ENCODE measurements at regions not wholly inside any gene's neighbourhood (a gene's known extent, or its start where the extent isn't known, plus 50 kb on each side); places are given as distances from the start of the nearest gene placed in this dataset.

DNA sequence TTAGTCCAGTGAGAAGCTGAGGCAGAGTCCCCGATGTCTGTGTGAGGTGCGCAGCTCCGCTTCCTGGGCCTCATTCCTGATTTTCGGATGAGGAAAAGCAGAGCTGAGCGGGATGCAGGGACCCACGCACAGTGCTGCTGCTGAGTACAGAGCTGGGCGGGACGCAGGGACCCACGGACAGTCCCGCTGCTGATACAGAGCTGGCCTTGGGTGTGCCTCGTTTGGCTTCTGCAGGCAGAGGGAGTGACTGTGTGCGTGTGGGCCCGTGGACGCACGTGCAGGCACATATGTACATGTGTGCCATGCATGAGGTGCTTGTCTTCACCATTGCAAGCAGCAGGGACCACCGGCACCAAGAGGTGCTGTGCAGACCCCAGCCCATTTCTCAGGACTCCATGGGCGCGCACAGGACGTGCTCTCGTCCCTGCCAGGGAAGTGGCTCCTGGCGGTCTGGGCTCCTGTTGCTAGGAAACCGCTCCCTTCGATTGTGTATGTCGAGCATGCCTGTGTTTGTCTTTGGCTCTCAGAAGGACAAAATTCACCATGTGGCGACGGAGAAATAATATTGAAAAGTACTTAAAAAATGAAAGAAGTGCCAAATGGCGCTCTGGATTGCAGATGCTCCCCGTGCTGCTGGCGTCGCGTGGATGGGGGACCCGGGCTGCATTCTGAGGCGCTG lies 303.8 kb upstream of the MKI67 start:
- DNase-seq: no peak

DNA sequence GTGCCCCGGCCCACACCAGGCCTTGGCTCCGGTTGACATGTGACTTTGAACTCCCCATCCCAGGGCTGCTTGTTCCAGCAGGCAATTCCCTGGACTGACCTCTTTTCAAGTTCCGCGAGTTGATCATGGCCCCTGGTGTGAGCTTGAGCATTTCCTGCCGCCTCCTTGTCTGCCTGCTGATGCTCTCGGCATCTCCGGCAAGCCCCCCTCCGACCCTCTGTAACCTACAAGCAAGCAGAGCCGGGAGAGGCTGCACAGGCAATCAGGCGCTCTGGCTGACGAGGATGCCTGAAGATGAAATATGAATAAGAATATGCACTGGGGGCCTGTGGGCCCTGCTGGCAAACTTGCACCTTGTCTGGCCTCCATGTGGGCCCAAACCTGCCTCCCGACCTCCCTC lies 304.9 kb upstream of the MKI67 start:
- DNase-seq: no peak

DNA sequence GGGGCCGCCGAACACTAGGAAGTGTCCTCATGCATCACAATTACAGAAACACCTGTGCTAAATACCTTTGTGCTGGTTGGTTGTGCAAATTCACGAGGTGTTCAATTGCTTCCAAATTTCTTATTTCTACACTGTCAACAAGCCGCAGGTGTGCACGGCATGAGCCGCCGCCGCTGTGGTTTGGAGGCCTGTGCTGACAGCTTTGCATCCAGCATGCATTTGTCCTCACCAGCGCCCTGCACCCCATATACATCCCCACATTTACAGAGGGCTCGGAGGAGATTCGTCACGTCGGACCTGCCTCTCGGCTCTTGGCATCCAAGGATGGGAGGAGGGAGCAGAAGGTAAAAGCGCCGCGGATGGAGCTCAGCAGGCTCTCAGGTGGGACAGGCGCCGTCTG lies 305.3 kb upstream of the MKI67 start:
- DNase-seq: no peak

DNA sequence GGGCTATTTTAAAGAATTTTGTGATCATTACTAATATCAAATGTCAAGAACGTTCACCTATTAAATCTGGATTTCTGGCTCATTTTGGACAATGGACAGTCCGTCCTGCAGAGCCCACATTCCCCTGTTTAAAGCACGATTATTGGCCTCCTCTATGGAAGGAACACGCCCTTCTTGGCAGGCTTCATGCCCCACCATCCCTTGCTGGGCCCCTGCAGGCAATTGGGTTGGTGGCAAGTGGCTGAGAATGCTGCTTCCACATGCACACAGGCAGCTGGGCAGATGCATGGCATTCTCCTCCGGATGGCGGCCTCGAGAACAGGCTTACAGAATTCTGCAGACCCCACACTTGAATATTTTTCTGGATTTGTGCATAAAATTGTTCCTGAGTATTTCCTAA lies 305.8 kb upstream of the MKI67 start:
- DNase-seq: no peak

DNA sequence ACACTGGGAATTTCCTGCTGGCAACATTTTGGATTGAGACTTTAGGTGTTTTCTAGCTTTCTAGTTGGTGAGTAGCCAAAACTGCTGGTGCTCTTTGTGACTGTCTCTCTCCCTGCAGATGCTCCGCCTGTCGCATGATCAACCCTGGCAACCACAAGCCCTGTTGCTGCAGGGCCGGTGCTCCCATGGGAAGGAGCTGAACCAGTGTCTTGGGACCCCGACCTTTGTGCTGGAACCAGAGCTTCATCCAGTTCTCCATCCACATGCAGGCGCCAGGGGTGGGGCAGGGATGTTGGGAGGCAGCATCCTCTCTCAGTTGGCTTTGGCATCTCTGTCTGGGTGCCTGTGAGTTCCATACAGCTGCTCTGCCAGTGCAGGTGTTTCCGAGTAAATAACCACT lies 306.2 kb upstream of the MKI67 start:
- no peak for DNase-seq

DNA sequence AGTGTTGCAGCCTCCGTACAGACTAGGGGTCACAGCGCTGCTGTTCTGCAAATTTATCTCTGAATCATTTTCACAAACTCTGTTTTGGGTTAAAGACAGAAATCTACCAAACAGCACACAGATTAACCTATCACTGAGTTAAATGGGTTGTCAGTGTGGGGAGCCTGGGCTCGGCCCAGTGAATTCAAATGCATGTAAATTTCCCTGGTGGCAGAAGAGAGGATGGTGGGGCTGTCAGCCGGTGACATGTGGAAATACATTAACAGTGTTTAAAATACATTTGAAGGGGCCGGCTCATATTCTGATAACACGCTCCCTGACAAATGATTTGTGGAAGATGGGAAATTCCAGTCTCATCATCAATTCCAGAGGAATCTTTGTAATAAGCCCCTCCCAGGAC lies 309.6 kb upstream of the MKI67 start:
- no peak for DNase-seq

DNA sequence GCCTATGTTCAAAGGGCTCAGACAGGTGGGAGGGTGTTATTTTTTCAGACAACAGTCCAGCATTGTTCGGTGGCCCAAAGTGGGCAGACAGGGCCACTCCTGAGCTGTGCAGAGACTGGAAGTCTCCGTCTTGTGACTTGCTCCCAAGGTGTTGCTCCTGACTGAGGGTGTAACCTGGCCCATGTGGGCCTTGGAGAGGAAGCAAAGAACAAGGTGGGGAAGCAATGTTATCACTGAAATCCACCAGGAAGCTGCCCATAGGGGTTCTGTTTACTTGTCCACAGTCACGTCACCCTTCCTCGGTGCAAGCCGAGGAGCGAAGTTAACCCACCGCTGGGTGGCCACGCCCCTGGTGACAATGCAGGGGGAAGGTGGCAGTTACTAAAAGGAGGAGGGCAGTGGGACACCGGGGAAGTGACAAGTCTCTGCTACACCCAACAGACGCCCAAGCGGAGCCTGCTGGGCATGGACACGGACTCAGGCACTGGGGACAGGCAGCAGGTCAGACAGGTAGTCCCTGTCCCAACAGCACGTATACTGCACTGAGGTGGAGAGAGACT lies 311.6 kb upstream of the MKI67 start:
- no peak for DNase-seq

DNA sequence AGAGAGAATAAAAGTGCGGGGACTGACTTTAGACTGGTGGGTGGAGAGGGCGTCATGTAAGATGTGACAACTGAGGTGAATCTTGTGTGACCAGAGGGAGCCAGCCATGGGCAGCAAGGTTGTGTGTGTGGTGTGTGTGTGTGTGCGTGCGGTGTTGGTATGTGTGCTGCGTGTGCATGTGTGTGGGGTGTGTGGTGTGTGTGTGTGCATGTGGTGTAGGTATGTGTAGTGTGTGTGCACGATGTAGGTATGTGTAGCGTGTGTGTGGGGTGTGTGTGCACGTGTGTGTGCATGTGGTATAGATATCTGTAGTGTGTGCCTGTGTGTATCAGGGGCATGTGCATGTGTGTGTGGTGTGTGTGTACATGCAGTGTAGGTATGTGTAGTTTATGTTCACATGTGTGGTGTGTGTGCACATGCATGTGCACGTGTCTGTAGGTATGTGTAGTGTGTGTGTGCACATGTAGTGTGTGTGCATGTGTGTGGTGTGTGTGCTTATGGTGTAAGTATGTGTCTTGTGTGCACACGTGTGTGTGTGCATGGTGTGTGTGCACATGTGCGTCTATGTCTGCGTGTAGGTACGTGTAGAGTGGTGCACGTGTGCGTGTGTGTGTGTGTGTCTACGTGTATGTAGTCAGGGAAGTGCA lies 312.3 kb upstream of the MKI67 start:
- DNase-seq: no peak

DNA sequence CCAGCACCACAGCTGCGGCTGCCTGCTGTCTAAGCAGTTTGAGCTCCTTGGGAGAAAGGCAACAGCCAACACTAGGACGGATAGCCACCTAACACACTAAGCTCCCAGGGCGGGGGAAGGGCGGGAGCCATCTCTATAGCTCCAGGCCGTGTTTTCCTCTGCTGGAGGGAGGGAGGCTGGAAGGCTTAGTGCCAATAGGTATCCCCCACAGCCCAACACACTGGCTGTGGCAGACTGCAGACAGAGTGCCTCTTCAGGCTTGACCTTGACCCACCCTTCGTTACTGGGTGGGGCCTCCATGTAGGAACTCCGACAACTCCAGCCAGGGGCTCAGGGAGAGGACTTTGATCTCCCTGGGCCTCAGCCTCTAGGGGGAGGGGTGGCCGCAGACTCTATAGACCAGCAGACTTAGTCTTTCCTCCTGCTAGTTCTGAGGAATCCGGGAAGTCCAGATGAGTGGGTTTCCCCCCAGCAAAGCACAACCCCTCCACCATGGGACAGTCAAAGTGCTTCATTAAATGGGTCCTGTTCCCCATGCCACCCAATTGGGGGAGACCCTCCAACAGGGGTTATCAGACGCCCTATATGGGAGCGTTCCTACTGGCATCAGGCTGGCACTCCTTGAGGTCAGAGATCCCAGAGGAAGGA lies 314.4 kb upstream of the MKI67 start:
- DNase-seq: no peak

DNA sequence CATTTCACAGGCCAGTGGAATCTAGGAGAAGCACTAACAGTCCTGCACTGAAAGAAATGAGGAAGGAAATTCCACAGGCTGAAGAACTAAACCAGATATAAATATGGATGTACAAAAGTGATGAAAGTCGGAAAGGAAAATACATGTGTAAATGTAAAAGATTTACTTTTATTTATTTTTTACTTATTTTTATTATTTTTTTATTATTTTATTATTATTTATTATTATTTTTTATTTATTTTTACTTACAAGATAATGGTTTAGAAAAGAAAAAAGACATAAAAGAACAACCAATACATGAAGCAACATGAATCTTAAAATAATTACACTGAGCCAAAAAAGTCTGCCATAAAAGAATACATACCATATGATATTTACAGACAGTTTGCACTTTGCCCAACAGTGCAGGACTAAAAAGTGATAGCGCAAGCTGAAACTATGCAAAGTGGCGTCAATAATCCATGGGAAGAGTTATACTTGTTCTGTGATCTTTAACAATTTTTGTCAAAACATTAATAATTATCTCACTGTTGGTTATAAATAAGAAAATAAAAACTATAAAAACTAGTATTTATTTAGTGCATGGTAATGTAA lies 317.8 kb upstream of the MKI67 start:
- no peak for DNase-seq

DNA sequence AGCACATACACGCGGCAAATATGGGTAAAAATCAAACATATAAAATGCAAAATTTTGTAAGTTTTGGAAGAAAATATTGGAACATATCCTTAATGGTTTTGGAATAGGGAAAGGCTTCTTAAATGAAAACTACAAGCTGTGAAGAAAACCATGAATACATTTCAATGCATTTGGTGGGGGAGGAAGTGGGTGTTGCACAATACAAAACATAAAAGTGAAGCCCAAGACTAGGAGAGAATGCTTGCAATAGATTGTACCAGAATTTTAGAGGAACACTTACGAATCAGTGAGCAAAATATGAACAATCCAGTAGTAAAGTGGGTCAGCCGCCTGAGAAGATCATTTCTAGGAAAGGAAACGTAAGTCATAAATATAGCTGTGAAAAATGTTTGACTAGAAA lies 322.6 kb upstream of the MKI67 start:
- DNase-seq: no peak

DNA sequence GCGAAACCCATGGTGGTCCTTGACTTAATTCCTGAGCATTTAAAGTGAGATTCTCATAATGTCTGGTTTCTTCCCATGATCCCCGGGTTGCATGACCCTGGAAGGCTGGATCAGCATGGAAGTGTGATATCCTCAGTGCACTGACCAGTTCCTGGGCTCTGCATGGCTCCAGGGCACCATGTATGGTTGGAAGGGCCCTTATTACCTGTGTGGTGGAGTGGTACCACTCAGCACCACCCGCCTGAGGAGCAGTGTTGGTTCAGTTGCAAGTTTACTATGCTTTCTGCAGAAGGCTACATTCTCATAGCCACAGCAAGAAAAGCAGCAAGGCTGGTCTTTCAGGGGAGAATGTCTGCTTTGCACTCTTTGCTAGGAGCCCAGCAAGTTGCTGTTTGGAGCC lies 325.7 kb upstream of the MKI67 start:
- no peak for DNase-seq

DNA sequence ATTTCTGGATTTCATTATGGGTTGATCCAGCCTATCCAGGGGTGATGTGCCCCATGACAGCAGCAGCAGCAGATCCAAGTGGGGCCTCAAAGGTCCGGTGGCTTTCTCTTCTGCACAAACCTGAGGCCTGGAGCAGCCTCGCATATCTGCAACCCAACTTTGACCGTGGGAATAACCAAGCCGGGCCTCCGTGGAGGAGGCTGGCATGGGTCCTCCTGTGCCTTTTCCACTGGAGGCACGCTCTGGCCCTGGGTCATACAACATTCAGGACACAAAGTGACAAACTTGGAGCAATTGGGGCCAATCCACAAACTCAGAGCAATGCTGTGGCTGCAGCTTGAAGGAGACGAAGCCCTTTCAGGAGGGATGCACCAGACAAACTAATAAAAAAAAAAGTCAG lies 330.0 kb upstream of the MKI67 start:
- DNase-seq: no peak

DNA sequence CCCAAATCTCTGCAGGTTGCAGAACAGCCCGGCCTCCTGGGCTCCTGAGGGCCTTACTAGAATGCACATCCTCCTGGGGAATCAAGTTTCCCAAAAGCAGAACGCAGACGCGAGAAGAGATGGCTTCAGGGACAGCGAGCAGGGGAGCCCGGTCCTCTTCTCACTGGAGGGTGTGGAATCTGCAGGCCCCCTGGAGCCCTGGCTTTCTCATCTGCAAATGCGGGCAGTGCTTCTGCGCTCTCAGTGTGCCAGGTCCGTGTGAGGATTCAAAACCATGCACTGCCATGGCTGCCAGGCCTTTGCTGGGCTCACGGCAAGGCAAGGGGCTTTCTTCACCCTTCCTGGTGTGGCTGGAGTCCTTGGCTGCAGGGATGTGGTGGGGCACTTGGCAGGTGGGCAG lies 330.9 kb upstream of the MKI67 start:
- no peak for DNase-seq

DNA sequence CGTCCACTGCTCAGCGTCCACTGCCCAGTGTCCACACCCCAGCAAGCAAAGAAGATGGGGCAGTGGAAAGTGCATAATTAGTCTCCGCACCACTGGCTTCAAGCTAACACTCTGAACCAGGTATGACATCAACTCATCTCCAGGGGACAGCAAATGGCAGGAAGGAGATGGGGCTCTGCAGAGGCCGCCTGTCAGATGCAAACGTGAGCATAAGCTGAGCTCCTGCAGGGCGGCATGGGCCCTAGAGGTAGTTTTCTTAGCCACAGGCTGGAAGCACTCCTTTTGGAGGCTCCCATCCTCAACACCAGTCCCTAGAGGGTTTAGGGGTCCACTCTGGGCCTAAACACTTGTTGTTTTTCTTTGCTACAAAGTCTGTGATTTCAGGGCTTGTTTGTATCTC lies 335.8 kb upstream of the MKI67 start:
- DNase-seq: no peak

DNA sequence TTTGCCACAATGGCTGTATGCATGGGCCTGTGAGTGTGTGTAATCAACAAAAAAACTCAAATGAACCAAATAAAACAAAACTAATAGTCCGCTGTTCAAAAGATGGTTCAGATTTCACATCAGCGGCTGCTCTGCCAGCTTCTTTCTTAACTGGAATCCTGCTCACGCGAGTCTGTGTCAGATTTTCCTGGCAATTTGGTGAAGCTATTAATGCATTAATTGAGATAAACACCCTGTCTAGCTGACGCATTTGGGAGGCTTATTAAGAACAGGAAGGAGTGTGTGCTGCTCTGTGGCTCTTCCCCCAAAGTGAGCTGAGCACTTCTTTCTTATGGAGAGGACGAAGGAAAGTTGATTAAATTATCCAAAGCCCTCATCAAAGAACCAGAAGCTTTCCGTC lies 336.6 kb upstream of the MKI67 start:
- DNase-seq: no peak

DNA sequence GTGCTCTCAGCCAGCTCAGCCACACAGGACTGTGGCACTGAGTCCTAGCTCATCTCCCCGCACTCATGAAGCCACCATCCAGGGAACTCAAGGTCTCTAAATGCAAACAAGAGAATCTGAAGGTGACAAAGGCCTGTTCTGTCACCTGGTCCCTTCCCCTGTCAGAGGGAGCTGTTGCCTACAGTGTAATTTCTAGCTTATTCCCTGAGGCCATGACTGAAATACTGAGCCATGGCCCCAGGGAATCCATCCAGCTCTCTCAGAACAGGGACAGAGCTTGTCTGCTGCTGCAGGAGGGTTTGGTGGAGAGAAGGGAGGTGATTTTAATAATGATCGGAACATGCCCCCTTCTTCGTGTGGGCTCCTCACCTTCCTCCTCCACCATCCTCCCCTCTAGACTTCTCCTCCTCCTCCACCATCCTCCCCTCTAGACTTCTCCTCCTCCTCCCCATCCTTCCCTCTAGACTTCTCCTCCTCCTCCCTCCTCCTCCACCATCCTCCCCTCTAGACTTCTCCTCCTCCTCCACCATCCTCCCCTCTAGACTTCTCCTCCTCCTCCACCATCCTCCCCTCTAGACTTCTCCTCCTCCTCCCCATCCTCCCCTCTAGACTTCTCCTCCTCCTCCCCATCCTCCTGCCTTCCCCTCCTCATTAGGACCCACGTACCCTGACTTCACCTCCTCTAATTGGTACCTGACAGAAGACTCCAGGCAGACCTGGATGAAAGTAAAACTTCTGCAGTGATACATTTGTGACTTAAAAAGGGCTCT lies 338.0 kb upstream of the MKI67 start:
- no peak for DNase-seq

DNA sequence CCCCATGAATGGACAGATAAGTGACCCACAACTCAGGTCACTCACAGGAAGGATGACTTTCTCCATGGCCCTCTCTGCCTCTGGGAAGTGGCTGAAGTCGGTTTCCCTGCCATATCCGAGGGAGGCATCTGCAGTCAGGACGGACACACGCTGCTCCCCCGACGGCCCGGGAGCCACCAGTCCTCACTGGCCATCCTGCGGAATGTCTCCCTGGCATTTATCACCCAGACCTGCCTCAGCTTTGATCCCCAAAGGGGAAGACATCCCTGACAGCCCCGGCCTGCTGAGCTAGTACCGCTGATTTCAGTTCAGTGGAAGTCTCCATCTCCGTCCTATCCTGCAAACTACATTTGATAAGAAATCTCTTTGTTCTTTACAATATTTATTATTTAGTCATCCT lies 339.5 kb upstream of the MKI67 start:
- DNase-seq: no peak

DNA sequence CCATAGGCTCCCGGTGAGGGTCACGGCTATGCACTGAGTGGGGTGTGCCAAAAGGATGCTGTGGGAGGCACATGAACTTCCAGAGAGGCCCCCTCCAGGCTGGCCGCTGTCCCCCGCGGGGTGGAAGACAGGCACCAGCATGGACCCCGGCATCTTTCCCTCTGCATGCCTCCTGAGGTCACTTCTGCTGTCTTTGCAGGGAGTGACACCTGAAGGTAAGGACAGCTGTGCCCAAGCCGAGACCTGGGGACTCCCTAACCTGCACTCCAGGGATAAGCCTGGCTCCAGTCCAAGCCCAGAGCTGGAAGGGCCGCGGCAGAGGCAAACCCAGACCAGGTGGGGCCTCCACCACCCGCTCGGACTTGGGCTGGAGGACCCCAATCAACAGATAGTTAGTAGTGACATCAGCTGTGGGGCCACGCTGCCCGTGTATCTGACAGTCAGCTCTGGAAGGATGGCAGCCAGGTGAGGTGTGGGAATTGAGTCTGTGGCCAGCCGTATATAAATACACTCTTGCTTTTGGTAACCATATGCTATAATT lies 340.7 kb upstream of the MKI67 start:
- no peak for DNase-seq

DNA sequence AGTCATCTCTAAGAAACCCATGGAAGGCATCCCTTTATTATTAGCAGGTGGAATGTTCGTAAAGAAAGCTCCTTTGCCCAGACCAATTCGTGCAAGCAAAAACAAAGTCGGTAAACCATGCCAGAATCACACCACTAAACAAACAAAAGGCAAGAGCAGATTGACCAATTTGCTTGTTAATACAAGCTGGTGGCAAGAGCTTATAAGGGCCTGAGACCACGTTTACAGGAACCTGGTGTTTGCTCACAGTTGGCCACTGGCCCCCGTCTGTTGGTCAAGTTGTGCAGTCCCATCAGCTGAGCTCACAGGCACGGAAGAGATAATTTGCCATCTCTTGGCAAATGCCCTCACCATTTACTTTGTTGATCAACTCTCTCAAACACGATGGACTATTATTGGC lies 342.2 kb upstream of the MKI67 start:
- no peak for DNase-seq

DNA sequence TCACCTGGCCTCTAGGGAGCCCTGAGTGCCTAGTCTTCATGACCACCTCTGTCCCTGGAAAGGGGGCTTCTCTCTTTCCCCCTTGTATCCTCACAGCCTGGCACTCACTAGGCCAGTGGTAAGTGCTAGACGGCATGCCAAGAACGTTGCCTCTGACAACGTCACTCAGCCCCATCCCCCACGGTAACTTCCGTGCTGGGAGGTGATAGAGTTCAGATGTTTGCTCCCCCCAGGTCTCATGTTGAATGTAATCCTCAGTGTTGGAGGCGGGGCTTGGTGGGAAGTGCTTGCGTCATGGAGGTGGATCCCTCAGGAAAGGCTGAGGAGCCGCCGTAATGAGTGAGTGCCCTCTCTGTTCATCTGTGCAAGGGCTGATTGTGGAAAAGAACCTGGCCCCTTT lies 343.3 kb upstream of the MKI67 start:
- no peak for DNase-seq

DNA sequence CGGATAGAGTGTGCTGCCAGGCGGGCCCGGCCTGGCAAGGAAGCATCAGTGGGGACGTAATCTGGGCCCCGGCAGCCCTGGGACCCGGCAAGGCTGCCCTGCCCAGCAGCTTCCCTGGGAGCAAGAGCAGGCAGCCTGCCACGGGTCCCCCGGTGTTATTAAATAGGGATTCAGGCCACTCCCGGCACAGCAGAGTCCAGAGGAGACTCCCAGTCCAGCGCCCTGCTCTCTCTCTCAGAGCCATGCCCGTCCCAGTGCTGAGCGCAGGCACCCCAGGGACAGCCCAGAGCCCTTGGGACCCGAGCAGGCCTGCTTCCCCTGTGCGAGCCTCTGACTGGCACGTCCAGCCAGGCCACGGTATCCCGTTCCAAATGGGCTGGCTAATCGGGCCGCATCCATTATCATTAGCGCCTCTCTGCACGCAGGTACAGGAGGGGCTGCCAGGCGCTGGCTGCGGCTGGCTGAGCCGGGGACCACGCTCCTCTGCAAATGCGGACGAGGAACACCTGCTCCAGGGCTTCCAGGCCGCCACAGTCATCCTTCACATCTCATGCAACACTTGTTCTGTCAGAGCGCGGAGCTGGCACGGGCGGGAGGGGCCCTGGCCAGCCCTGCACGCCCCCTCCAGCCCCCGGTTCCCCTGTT lies 344.2 kb upstream of the MKI67 start:
- DNase-seq: no peak

Measured in stimulated activated CD4-positive, alpha-beta T cell treated with anti-CD3 and anti-CD28 coated beads, Interleukin-4, amount 100 ng/mL, for 1 hour (primary cell).